Right lobe of liver (tissue), 4 donors: ENCODE measurements at regions not wholly inside any gene's neighbourhood (a gene's known extent, or its start where the extent isn't known, plus 50 kb on each side); places are given as distances from the start of the nearest gene placed in this dataset.
"Not testable (repeated sequence)": the region's sequence is repeated elsewhere in the genome, so short reads cannot be mapped to it uniquely, and the experiment has no call there.

Source experiments
- CTCF ChIP-seq, 4 donors: fragments of 200-600 bp in 3 of 4; fragments of 450-650 bp in 1 of 4; IDR thresholded peaks; one replicate each; pipeline versions ENCODE4 v1.5.1 to v1.8.0; 2016 to 2022; ENCODE audit warnings: antibody characterized with exemption in 4 of 4, mild to moderate bottlenecking in 2 of 4
- POLR2A ChIP-seq: fragments of 450-650 bp; IDR thresholded peaks from one replicate; pipeline ENCODE4 v1.6.1; 2017; ENCODE audit warnings: antibody characterized with exemption, mild to moderate bottlenecking
- donor health status: DM: no; HTN: no; CAD: no.
- donor health status: DM: no; HTN: no; CAD: no.
- donor health status: DM: no; HTN: yes; CAD: no.

- not testable (repeated sequence) for TF ChIP-seq CTCF (IDR thresholded peaks at IDR 0.05); POLR2A
Measured at GRCh38 chr5:70307064-70307463, 108.1 kb upstream of the GTF2H2C_2 start.
